ENCODE measurements at regions not wholly inside any gene's neighbourhood (a gene's known extent, or its start where the extent isn't known, plus 50 kb on each side); places are given as distances from the start of the nearest gene placed in this dataset.

DNA sequence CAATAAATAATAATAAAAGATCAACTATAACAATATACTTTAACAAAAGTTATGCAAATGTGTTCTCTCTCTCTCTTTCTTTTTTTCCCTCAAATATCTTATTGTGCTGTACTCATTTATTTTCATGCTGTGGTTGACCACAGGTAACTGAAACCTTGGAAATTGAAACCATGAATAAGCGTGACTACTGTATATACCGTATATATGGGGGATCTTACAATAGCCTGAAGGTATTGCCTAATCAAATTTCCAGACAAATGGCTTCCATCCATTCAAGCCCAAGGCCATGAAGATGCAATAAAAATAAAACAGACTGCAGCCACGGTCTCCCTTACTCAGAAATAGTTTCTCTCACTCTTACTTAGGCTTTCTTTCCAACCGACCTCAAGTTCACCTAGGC is 98.3 kb downstream of the SLITRK6 start:
- TF ChIP-seq SPI1 (IDR thresholded peaks at IDR 0.05; ENCODE audit: borderline replicate concordance, low read depth) (no peak), POLR2AphosphoS5 (IDR thresholded peaks at IDR 0.05; ENCODE audit: low read depth) (no peak), GABPA (IDR thresholded peaks at IDR 0.05; ENCODE audit: low read depth) (no peak)
- TF ChIP-seq, protein P1, sequence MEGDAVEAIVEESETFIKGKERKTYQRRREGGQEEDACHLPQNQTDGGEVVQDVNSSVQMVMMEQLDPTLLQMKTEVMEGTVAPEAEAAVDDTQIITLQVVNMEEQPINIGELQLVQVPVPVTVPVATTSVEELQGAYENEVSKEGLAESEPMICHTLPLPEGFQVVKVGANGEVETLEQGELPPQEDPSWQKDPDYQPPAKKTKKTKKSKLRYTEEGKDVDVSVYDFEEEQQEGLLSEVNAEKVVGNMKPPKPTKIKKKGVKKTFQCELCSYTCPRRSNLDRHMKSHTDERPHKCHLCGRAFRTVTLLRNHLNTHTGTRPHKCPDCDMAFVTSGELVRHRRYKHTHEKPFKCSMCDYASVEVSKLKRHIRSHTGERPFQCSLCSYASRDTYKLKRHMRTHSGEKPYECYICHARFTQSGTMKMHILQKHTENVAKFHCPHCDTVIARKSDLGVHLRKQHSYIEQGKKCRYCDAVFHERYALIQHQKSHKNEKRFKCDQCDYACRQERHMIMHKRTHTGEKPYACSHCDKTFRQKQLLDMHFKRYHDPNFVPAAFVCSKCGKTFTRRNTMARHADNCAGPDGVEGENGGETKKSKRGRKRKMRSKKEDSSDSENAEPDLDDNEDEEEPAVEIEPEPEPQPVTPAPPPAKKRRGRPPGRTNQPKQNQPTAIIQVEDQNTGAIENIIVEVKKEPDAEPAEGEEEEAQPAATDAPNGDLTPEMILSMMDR (IDR thresholded peaks at IDR 0.05; ENCODE audit: insufficient read depth, low read length), result no peak
- TF ChIP-seq, protein P2, sequence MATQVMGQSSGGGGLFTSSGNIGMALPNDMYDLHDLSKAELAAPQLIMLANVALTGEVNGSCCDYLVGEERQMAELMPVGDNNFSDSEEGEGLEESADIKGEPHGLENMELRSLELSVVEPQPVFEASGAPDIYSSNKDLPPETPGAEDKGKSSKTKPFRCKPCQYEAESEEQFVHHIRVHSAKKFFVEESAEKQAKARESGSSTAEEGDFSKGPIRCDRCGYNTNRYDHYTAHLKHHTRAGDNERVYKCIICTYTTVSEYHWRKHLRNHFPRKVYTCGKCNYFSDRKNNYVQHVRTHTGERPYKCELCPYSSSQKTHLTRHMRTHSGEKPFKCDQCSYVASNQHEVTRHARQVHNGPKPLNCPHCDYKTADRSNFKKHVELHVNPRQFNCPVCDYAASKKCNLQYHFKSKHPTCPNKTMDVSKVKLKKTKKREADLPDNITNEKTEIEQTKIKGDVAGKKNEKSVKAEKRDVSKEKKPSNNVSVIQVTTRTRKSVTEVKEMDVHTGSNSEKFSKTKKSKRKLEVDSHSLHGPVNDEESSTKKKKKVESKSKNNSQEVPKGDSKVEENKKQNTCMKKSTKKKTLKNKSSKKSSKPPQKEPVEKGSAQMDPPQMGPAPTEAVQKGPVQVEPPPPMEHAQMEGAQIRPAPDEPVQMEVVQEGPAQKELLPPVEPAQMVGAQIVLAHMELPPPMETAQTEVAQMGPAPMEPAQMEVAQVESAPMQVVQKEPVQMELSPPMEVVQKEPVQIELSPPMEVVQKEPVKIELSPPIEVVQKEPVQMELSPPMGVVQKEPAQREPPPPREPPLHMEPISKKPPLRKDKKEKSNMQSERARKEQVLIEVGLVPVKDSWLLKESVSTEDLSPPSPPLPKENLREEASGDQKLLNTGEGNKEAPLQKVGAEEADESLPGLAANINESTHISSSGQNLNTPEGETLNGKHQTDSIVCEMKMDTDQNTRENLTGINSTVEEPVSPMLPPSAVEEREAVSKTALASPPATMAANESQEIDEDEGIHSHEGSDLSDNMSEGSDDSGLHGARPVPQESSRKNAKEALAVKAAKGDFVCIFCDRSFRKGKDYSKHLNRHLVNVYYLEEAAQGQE (IDR thresholded peaks at IDR 0.05; ENCODE audit: insufficient replicate concordance, low read depth), result no peak
- no peak overlapping the region for H3K4me3 ChIP-seq (replicated peaks; ENCODE audit: insufficient read depth, low read length)
- H3K27me3 ChIP-seq (ENCODE audit: insufficient read depth, poor library complexity, severe bottlenecking), result no peaks in the 10 kb centered on the region
- H3K27ac ChIP-seq (replicated peaks), result no peak overlapping the region
- DNase-seq (ENCODE audit: low read depth in 1 of 2, low spot score in 1 of 2), result peak in 1 of 2 experiments; percentile 1

DNA sequence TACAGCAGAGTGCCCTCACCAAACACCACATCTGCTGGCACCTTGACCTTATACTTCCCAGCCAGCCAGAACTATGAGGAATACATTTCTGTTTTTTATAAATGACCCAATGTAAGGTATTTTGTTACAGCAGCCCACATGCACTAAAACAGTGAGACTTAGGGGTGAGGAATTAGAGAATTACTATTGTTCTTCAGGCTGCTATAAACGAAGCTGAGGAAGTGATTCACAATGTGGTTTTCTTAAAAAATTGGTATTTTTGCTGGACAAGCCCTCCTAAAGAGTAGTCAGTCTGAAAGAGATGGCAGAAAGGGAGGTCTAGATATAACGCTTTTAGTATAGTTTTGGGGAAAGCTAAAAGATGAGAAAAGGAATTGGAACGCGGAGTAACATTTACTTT is 101.0 kb downstream of the SLITRK6 start:
- no peaks in the 10 kb centered on the region for H3K27me3 ChIP-seq (ENCODE audit: insufficient read depth, poor library complexity, severe bottlenecking)
- DNase-seq (ENCODE audit: low read depth in 1 of 2, low spot score in 1 of 2), result no peak

DNA sequence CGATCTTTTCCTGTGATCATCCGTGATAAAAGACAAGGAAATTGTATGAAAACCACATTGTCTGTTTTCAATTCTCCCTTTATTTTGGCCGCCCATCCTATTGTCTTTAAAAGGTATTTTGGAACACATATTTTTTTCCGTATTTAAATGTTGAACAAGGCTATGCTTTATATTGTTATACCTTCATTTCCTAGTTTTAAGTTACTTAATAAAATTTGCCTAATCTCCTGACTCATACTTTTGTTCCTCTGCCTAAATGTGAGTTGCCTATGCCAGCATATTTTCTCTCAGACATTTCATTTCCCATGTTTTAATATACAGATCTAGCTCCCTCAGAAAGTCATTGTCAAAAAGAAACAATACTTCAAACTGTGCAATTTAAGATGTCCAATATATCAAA is 104.2 kb downstream of the SLITRK6 start:
- no peaks in the 10 kb centered on the region for H3K27me3 ChIP-seq (ENCODE audit: insufficient read depth, poor library complexity, severe bottlenecking)
- TF ChIP-seq, protein P2 (IDR thresholded peaks at IDR 0.05; ENCODE audit: insufficient replicate concordance, low read depth), result no peak
- no peak for TF ChIP-seq POLR2AphosphoS5 (IDR thresholded peaks at IDR 0.05; ENCODE audit: low read depth)
- DNase-seq (ENCODE audit: low read depth in 1 of 2, low spot score in 1 of 2), result no peak
- no peak overlapping the region for H3K4me3 ChIP-seq (replicated peaks; ENCODE audit: insufficient read depth, low read length)
- no peak overlapping the region for H3K27ac ChIP-seq (replicated peaks)

More for the DNA sequence above, 101.0 kb downstream of the SLITRK6 start:
- no peak overlapping the region for H3K27ac ChIP-seq (replicated peaks)
- H3K4me3 ChIP-seq (replicated peaks; ENCODE audit: insufficient read depth, low read length), result no peak overlapping the region
- no peak for TF ChIP-seq SPI1 (IDR thresholded peaks at IDR 0.05; ENCODE audit: borderline replicate concordance, low read depth)
- no peak for TF ChIP-seq GABPA (IDR thresholded peaks at IDR 0.05; ENCODE audit: low read depth)
- TF ChIP-seq, protein P2 (IDR thresholded peaks at IDR 0.05; ENCODE audit: insufficient replicate concordance, low read depth), result no peak
- TF ChIP-seq, protein P1 (IDR thresholded peaks at IDR 0.05; ENCODE audit: insufficient read depth, low read length), result no peak
- no peak for TF ChIP-seq POLR2AphosphoS5 (IDR thresholded peaks at IDR 0.05; ENCODE audit: low read depth)
